Thoracic aorta (tissue), 2 donors: ENCODE measurements at regions not wholly inside any gene's neighbourhood (a gene's known extent, or its start where the extent isn't known, plus 50 kb on each side); places are given as distances from the start of the nearest gene placed in this dataset.

Experiments used
- ATAC-seq: fragments of 150-250 bp; one replicate; pipeline ENCODE4 v1.8.0; 2017; ENCODE audit warnings: low read depth; ENCODE audit not compliant: insufficient number of reproducible peaks, low FRiP score
- DNase-seq: peaks from one replicate; pipeline ENCODE4 v3.0.0-alpha.2; 2020; ENCODE audit warnings: low spot score
- H3K27ac ChIP-seq, 2 donors: fragments of 200-600 bp; sonication (generic); 1 replicate in 1 of 2; 2 replicates in 1 of 2; pipeline ENCODE4 v1.5.1; 2016; ENCODE audit warnings: mild to moderate bottlenecking in 2 of 2, moderate library complexity in 2 of 2
- H3K27me3 ChIP-seq: fragments of 200-600 bp; sonication (generic); replicated peaks from 2 replicates; pipeline ENCODE4 v1.6.0; 2016; ENCODE audit warnings: mild to moderate bottlenecking; ENCODE audit not compliant: insufficient read depth
- H3K36me3 ChIP-seq: fragments of 200-600 bp; sonication (generic); one replicate; pipeline ENCODE4 v1.5.1; 2016
- H3K4me1 ChIP-seq, 2 donors: fragments of 200-600 bp; sonication (generic); 1 replicate in 1 of 2; 2 replicates in 1 of 2; pipeline versions ENCODE4 v1.5.1 to v1.6.0; 2016; ENCODE audit warnings: low read depth in 2 of 2, mild to moderate bottlenecking in 1 of 2; ENCODE audit not compliant: control insufficient read depth in 1 of 2
- H3K4me3 ChIP-seq: fragments of 200-600 bp; sonication (generic); 2 replicates; pipeline ENCODE4 v1.5.1; 2016; ENCODE audit warnings: mild to moderate bottlenecking
- H3K9me3 ChIP-seq: fragments of 200-600 bp; sonication (generic); 2 replicates; pipeline ENCODE4 v1.5.1; 2016
- CTCF ChIP-seq: fragments of 200-600 bp; sonication (generic); IDR thresholded peaks from one replicate; pipeline ENCODE4 v1.5.1; 2019; ENCODE audit warnings: antibody characterized with exemption

GRCh38 chr17:72412650-72413076 lies 291.8 kb downstream of the SOX9 start:
- Histone ChIP-seq H3K9me3 (peaks cover under 1% of the 10 kb centered on the region), H3K36me3 (no peaks in the 10 kb centered on the region), H3K27me3 (no peaks in the 10 kb centered on the region), H3K27ac (no peak overlapping the region), H3K4me3 (no peak overlapping the region), H3K4me1 (peaks cover 6% of the 10 kb centered on the region in 2 donors)
- TF ChIP-seq CTCF: no peak
- no peak for ATAC-seq
- DNase-seq: no peak

GRCh38 chr17:72413077-72414031 lies 292.5 kb downstream of the SOX9 start:
- H3K27ac ChIP-seq: no peak overlapping the region
- H3K9me3 ChIP-seq: peaks cover 7% of the 10 kb centered on the region
- H3K4me3 ChIP-seq: no peak overlapping the region
- H3K4me1 ChIP-seq: no peaks in the 10 kb centered on the region
- no peak for TF ChIP-seq CTCF
- no peaks in the 10 kb centered on the region for H3K36me3 ChIP-seq
- ATAC-seq (no peak), DNase-seq (no peak)
- H3K27me3 ChIP-seq: no peaks in the 10 kb centered on the region

- H3K36me3 ChIP-seq: no peaks in the 10 kb centered on the region
- H3K9me3 ChIP-seq: peaks cover 7% of the 10 kb centered on the region
- no peak overlapping the region for H3K4me3 ChIP-seq
- H3K27me3 ChIP-seq: no peaks in the 10 kb centered on the region
- ATAC-seq (no peak), DNase-seq (no peak)
- no peak for TF ChIP-seq CTCF
- H3K27ac ChIP-seq: no peak overlapping the region
- H3K4me1 ChIP-seq: no peaks in the 10 kb centered on the region
Measured at GRCh38 chr17:72414032-72414396, 293.2 kb downstream of the SOX9 start.

GRCh38 chr17:72414967-72415853 lies 294.4 kb downstream of the SOX9 start:
- H3K4me3 ChIP-seq: no peak overlapping the region
- ATAC-seq: no peak
- TF ChIP-seq CTCF: no peak
- no peaks in the 10 kb centered on the region for H3K27me3 ChIP-seq
- no peaks in the 10 kb centered on the region for H3K36me3 ChIP-seq
- H3K27ac ChIP-seq: no peak overlapping the region
- no peak for DNase-seq
- peaks cover 7% of the 10 kb centered on the region for H3K9me3 ChIP-seq
- H3K4me1 ChIP-seq: peaks cover 0 to under 1% of the 10 kb centered on the region in 2 donors
